HG03159 (cell line): ENCODE measurements at regions not wholly inside any gene's neighbourhood (a gene's known extent, or its start where the extent isn't known, plus 50 kb on each side); places are given as distances from the start of the nearest gene placed in this dataset.
"Not testable (repeated sequence)": the region's sequence is repeated elsewhere in the genome, so short reads cannot be mapped to it uniquely, and the experiment has no call there.

Source experiments
- ATAC-seq: cut with Tn5 transposase; IDR thresholded peaks from one replicate; pipeline ENCODE4 v1.9.1; 2021; ENCODE audit warnings: mild to moderate bottlenecking, moderate library complexity; ENCODE audit not compliant: unreplicated experiment

GRCh38 chr18:59057493-59057795, 82.2 kb upstream of the SEC11C start:
- ATAC-seq, result no peak

GRCh38 chr18:59057969-59058368, 81.7 kb upstream of the SEC11C start:
- ATAC-seq, result no peak

GRCh38 chr18:59059140-59059539, 80.5 kb upstream of the SEC11C start:
- no peak for ATAC-seq

GRCh38 chr18:59060551-59060950, 79.1 kb upstream of the SEC11C start:
- ATAC-seq, result no peak

- ATAC-seq, result no peak
These were observed 77.6 kb upstream of the SEC11C start for GRCh38 chr18:59061914-59062642.

- ATAC-seq, result no peak
These were observed 77.1 kb upstream of the SEC11C start for GRCh38 chr18:59062643-59063006.

GRCh38 chr18:59063300-59063906, 76.3 kb upstream of the SEC11C start:
- ATAC-seq, result no peak

- no peak for ATAC-seq
These were observed 75.8 kb upstream of the SEC11C start for GRCh38 chr18:59063912-59064311.

- no peak for ATAC-seq
These were observed 74.0 kb upstream of the SEC11C start for GRCh38 chr18:59065684-59066083.

- no peak for ATAC-seq
These were observed 71.8 kb upstream of the SEC11C start for GRCh38 chr18:59067873-59068272.

- ATAC-seq, result no peak
These were observed 71.2 kb upstream of the SEC11C start for GRCh38 chr18:59068276-59069071.

GRCh38 chr18:59070181-59070912, 69.3 kb upstream of the SEC11C start:
- peak; percentile 82 for ATAC-seq

GRCh38 chr18:59072727-59073421, 66.8 kb upstream of the SEC11C start:
- ATAC-seq, result peak; percentile 57

- no peak for ATAC-seq
These were observed 63.8 kb upstream of the SEC11C start for GRCh38 chr18:59075923-59076322.

- ATAC-seq, result no peak
These were observed 60.4 kb upstream of the SEC11C start for GRCh38 chr18:59079264-59079663.

GRCh38 chr18:59079687-59080501, 59.8 kb upstream of the SEC11C start:
- ATAC-seq, result not testable (repeated sequence)

GRCh38 chr18:59083136-59083818, 56.4 kb upstream of the SEC11C start:
- ATAC-seq, result no peak

GRCh38 chr18:59085126-59085794, 54.4 kb upstream of the SEC11C start:
- no peak for ATAC-seq

GRCh38 chr18:59085797-59086196, 53.9 kb upstream of the SEC11C start:
- no peak for ATAC-seq
